Daoy (cell line): ENCODE measurements at regions not wholly inside any gene's neighbourhood (a gene's known extent, or its start where the extent isn't known, plus 50 kb on each side); places are given as distances from the start of the nearest gene placed in this dataset.

Source experiments
- DNase-seq: peaks from one replicate; pipeline ENCODE4 v3.0.0-alpha.2; 2015; ENCODE audit warnings: low read depth

DNA sequence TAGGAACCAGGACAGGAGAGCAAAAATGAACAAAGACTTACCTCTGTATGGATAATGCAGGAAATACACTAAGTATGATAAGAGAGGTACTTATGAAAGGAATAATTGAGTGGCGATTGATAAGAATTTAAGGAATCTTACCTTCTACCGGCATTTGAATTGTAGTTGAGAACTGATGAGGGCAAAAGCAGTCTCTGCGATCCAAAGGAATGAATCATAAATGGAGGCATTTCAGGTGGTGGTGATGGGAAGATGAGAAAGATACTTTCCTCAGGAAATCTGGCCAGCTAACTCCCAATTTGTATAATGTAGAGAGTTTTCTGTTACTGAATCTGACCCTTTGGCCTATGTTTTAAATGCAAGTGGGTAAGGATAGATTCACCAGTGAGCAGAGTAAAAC lies 71.9 kb upstream of the C11orf87 start:
- no peak for DNase-seq

DNA sequence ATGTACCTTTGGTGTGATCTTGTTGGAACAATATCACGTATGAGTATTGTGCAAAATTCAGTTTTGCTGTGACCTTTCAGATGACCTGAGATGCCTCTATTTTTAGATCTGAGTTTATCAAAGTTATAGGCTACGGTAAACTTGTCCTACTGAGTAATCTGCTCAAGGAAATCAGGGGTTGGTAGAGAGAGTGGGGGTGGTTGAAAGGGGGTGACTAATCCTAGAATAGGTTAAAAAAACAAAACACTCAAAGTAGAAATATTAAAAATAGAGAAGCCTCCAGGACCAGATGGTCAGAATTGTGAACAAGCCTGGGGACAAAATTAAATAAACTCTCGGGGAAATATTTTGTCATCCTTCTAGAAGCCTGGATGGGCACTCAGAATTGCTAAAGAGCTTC lies 59.9 kb upstream of the C11orf87 start:
- DNase-seq: no peak

DNA sequence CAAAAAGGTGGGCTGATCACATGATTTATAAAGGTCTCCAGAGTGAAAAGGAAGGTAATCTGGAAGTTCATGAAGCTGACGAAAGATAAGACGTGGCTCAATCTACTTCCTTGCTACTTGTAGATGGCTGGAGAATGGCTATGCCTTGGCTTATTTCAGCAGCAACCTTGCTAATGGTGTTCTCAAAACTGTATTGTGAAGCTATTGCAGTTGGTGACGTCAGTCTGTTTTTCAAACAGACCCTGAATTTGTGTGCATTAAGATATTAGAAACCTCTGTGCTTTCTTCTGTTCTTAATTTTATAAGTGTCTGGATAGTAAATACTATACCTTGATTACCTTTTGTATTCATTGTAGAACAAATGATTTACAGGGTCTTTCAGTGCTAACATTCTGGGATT lies 58.3 kb upstream of the C11orf87 start:
- DNase-seq: no peak

DNA sequence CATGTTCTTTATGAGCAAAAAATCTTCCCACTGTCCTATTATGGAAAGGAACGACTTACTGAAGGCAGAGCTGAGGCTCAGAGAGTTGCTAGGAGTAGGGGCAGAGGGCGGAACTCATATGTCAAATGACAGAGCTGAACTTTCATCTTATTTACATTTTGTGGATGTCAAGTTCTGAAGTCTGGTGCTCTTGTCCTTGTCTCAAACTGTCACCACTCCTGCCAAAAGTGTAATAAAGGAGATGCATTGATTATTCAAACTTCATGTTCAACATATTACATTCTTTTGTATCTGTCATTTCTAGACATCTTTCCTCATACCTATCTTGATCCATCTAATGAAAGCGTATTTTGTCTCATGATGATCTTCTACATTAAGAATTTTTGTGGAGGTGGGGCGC lies 57.1 kb upstream of the C11orf87 start:
- DNase-seq: no peak

DNA sequence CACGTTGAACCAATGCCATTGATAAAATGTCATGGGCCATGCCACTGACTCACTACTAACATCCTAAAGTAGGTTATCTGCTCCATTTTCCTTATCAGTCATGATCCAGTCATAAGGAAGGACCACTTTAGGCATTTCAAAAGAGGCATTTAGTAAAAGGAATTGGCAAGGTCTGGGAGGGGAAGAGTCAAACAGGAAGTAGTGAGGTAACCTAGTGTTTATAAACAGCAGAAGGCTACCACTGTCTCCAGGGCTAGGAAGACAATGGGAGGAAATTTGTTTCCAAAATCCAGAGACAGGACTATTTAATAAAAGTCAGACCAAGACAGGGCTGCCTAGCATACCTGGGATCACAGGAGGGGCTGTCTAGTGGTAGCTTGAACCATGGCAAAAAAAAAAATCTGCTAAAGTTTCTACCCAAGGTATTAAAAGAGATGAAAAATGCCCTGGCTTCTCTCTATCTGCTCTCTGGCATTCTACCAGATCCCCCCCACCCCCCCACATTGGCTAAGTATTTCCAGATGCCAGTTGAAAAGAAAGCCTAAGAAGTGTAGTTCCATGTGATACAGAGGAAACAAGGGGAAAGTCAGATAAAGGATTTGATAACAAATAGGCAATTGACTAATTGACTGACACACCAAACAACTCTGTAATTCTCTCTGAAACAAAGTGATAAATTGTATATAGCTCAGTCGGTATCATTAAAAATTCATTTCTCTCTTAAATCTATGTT lies 50.4 kb upstream of the C11orf87 start:
- DNase-seq: no peak
